ENCODE measurements at regions not wholly inside any gene's neighbourhood (a gene's known extent, or its start where the extent isn't known, plus 50 kb on each side); places are given as distances from the start of the nearest gene placed in this dataset.

DNA sequence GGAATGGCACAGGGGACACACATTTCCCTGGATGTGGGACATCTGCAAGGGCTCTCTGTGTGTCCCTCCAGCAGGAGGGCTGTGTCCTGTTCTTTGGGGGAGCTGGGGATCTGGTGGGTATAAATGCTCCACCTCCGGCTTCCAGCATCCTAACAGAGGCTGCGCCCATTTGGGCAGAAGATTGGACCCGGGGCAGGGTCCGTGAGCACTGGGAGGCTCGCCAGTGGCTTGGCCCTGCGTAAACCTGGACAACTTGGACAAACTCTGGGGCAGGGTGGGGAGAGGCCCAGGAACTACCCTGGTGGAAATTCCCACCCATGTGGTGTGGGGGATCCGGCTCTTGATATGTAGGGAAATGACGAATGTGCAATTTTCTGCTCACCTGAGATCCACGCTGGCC is 80.9 kb downstream of the GADD45G start:
- TF ChIP-seq, protein P1, sequence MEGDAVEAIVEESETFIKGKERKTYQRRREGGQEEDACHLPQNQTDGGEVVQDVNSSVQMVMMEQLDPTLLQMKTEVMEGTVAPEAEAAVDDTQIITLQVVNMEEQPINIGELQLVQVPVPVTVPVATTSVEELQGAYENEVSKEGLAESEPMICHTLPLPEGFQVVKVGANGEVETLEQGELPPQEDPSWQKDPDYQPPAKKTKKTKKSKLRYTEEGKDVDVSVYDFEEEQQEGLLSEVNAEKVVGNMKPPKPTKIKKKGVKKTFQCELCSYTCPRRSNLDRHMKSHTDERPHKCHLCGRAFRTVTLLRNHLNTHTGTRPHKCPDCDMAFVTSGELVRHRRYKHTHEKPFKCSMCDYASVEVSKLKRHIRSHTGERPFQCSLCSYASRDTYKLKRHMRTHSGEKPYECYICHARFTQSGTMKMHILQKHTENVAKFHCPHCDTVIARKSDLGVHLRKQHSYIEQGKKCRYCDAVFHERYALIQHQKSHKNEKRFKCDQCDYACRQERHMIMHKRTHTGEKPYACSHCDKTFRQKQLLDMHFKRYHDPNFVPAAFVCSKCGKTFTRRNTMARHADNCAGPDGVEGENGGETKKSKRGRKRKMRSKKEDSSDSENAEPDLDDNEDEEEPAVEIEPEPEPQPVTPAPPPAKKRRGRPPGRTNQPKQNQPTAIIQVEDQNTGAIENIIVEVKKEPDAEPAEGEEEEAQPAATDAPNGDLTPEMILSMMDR (IDR thresholded peaks at IDR 0.05; ENCODE audit: low read depth, low read length): no peak
- TF ChIP-seq POLR2A (IDR thresholded peaks at IDR 0.05; ENCODE audit: extremely low read depth, insufficient read length): no peak
